AG09319 (cell line): ENCODE measurements at regions not wholly inside any gene's neighbourhood (a gene's known extent, or its start where the extent isn't known, plus 50 kb on each side); places are given as distances from the start of the nearest gene placed in this dataset.

Experiments used
- DNase-seq: peaks from one replicate; pipeline ENCODE4 v3.0.0-alpha.2; 2010; ENCODE audit warnings: low read depth; ENCODE audit errors: extremely low read depth
- CTCF ChIP-seq: IDR thresholded peaks from 2 replicates; pipeline ENCODE4 v1.5.1; 2011; ENCODE audit warnings: low read depth, mild to moderate bottlenecking, inconsistent platforms, low read length, moderate library complexity

DNA sequence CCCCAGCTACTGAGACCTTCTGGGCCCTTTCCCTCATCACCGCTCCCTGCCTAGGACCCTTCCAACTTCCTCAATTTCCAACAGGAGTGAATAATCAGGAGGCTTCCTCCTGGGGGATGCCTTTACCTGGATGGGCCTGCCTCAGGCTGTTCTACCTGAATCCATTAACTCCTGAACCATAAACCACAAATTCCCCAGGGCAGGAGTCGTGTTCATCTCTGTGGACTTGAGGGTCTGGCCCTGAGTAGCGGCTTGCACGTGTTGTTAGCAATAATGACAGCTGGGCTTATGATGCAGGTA lies 105.1 kb upstream of the GPR26 start:
- no peak for DNase-seq
- no peak for TF ChIP-seq CTCF

DNA sequence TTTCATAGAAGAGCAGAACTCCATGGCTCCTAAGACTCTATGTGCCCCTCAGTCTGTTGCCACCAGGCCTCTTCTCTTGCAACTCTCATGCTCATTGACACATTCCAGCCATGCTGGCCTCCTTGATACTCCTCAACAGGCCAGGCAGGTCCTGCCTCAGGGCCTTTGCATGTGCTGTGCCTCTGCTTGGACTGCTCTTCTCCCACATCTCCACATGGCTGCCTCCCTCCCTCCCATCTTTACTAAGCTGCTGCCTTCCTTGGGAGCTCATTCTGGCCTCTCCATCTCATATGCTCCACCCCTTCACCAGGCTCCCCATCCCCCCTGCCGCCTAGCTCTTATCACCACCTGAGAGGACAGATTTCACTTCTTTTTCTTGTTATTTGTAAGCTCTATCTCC lies 103.8 kb upstream of the GPR26 start:
- DNase-seq, result no peak
- no peak for TF ChIP-seq CTCF

DNA sequence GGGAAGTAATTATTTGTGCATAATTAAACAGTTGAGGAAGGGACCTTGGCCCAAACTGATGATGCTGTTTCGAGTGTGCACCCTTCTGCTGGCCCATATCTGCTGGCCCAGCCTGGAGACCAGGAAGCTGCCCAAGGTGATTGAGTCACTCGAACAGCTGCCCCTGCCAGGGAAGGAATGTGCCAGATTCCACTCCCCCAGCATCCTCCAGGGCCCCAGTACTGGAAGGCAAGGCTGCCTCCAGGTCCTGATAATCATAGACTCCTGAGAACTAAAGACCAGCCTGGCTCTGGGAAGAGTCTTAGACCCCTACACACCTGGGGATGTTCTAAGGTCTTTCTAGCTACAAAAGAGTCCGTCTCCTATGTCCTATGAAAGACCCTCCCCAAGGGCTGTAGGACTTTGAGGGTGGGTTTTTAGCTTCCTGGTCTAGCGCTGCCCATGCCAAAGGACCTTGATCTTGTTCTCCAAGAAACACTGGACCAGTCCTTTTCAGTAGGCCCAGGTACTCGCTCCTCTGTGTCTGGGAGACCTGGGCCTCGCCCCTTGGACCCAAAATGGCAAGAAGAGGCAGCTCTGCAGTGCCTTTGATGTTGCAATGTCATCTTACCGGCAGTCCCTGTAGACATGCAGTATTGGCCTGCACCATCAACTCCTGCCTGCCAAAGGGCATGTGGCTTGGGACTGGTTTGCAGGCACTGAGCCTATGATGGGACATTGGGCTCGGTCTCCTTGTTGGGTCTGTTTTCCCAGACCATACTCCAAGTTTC lies 103.2 kb upstream of the GPR26 start:
- no peak for TF ChIP-seq CTCF
- no peak for DNase-seq

DNA sequence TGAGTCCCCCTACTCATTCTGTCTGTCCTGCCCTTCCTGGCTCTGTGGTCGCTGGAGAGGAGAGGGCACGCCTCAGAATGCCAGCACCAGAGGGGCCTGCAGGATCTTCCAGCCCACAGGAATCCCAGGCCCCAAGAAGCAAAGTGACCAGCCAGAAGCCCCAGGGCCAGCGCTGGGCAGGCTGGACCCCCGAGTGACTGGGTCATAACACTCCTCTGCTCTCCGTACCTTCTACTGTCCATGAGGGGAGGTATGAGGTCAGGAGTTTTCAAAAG lies 102.6 kb upstream of the GPR26 start:
- no peak for DNase-seq
- no peak for TF ChIP-seq CTCF

- no peak for DNase-seq
Observed at GRCh38 chr10:123563994-123564393, 102.2 kb upstream of the GPR26 start.

GRCh38 chr10:123564631-123565030 lies 101.5 kb upstream of the GPR26 start:
- TF ChIP-seq CTCF, result no peak
- no peak for DNase-seq

More at GRCh38 chr10:123563994-123564393, 102.2 kb upstream of the GPR26 start:
- TF ChIP-seq CTCF, result no peak

GRCh38 chr10:123565691-123566660 lies 100.2 kb upstream of the GPR26 start:
- no peak for TF ChIP-seq CTCF

More at GRCh38 chr10:123565691-123566660, 100.2 kb upstream of the GPR26 start:
- DNase-seq, result no peak
